NCI-H526 treated with DMSO at 0.1 percent for 48 hours (cell line): ENCODE measurements at regions not wholly inside any gene's neighbourhood (a gene's known extent, or its start where the extent isn't known, plus 50 kb on each side); places are given as distances from the start of the nearest gene placed in this dataset.

Experiments used
- DNase-seq: peaks from one replicate; lab custom pipeline; 2025; lab: John Stamatoyannopoulos, UW

GRCh38 chr13:64441740-64442139 lies 2788.4 kb downstream of the PCDH9 start:
- no peak for DNase-seq

GRCh38 chr13:64438084-64438483 lies 2792.1 kb downstream of the PCDH9 start:
- no peak for DNase-seq

GRCh38 chr13:64429691-64430090 lies 2800.4 kb downstream of the PCDH9 start:
- DNase-seq: no peak

- no peak for DNase-seq
These were observed 2801.9 kb downstream of the PCDH9 start for GRCh38 chr13:64428196-64428595.

GRCh38 chr13:64423467-64423866 lies 2806.7 kb downstream of the PCDH9 start:
- no peak for DNase-seq

GRCh38 chr13:64420181-64420580 lies 2810.0 kb downstream of the PCDH9 start:
- DNase-seq: no peak

- DNase-seq: no peak
These were observed 2812.6 kb downstream of the PCDH9 start for GRCh38 chr13:64417581-64417980.

GRCh38 chr13:64414381-64414780 lies 2815.8 kb downstream of the PCDH9 start:
- DNase-seq: no peak

- DNase-seq: no peak
These were observed 2816.6 kb downstream of the PCDH9 start for GRCh38 chr13:64413529-64413928.

- DNase-seq: no peak
These were observed 2819.7 kb downstream of the PCDH9 start for GRCh38 chr13:64410276-64411053.

GRCh38 chr13:64397701-64398100 lies 2832.4 kb downstream of the PCDH9 start:
- no peak for DNase-seq

- no peak for DNase-seq
These were observed 2852.5 kb downstream of the PCDH9 start for GRCh38 chr13:64377606-64378005.

- no peak for DNase-seq
These were observed 2858.7 kb downstream of the PCDH9 start for GRCh38 chr13:64371461-64371860.

GRCh38 chr13:64371045-64371444 lies 2859.1 kb downstream of the PCDH9 start:
- no peak for DNase-seq

GRCh38 chr13:64369121-64369520 lies 2861.0 kb downstream of the PCDH9 start:
- no peak for DNase-seq

GRCh38 chr13:64362564-64362963 lies 2867.6 kb downstream of the PCDH9 start:
- no peak for DNase-seq

- no peak for DNase-seq
These were observed 2882.5 kb downstream of the PCDH9 start for GRCh38 chr13:64347664-64348063.

GRCh38 chr13:64339373-64340063 lies 2890.6 kb downstream of the PCDH9 start:
- no peak for DNase-seq

GRCh38 chr13:64338671-64339070 lies 2891.5 kb downstream of the PCDH9 start:
- no peak for DNase-seq

GRCh38 chr13:64333888-64334287 lies 2896.2 kb downstream of the PCDH9 start:
- DNase-seq: no peak

- DNase-seq: no peak
These were observed 2898.1 kb downstream of the PCDH9 start for GRCh38 chr13:64332048-64332447.

GRCh38 chr13:64327505-64328194 lies 2902.5 kb downstream of the PCDH9 start:
- DNase-seq: no peak

- DNase-seq: no peak
These were observed 2898.7 kb upstream of the PCDH20 start for GRCh38 chr13:64314331-64314730.
